NB4 (cell line): ENCODE measurements at regions not wholly inside any gene's neighbourhood (a gene's known extent, or its start where the extent isn't known, plus 50 kb on each side); places are given as distances from the start of the nearest gene placed in this dataset.
"Not testable (repeated sequence)": the region's sequence is repeated elsewhere in the genome, so short reads cannot be mapped to it uniquely, and the experiment has no call there.

Experiments used
- DNase-seq: peaks from one replicate; pipeline ENCODE4 v3.0.0; 2010; ENCODE audit warnings: low read depth
- H3K4me3 ChIP-seq: one replicate; pipeline ENCODE4 v1.5.1; 2011; ENCODE audit warnings: mild to moderate bottlenecking, low read depth, low read length, moderate library complexity
- MYC ChIP-seq: IDR thresholded peaks from 2 replicates; pipeline ENCODE4 v1.6.1; 2011; ENCODE audit warnings: low read depth, low read length
- POLR2A ChIP-seq: IDR thresholded peaks from 2 replicates; pipeline ENCODE4 v1.6.1; 2011; ENCODE audit warnings: mild to moderate bottlenecking; ENCODE audit not compliant: insufficient read length; ENCODE audit errors: extremely low read depth
- TF ChIP-seq, protein P1 (sequence below): IDR thresholded peaks from 2 replicates; pipeline ENCODE4 v1.6.1; 2011; ENCODE audit warnings: low read depth, low read length
- TF ChIP-seq, protein P2 (sequence below): IDR thresholded peaks from one replicate; pipeline ENCODE4 v1.5.1; 2012; ENCODE audit warnings: low read depth, low read length

DNA sequence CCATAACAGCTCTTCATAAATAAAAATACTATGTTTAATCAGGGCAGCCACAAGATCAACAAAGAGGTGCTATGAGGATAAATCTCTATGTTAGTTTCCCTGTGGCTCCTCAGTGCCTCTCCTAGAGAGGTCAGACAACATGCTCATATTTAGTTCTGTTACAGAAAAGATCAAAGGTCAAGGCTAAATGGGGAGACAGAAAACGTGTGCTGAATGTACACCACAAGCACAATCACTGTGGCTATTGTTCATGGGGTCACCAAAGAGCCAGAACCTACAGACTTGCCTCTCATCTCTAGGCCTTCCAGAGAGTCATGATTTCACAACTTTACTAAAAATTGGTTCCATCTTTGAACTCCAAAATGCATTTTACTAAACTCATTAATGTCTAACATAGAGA lies 409.8 kb downstream of the HACE1 start:
- no peak for DNase-seq
- TF ChIP-seq MYC (no peak), POLR2A (no peak)
- TF ChIP-seq, protein P1, sequence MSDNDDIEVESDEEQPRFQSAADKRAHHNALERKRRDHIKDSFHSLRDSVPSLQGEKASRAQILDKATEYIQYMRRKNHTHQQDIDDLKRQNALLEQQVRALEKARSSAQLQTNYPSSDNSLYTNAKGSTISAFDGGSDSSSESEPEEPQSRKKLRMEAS, result no peak
- TF ChIP-seq, protein P2, sequence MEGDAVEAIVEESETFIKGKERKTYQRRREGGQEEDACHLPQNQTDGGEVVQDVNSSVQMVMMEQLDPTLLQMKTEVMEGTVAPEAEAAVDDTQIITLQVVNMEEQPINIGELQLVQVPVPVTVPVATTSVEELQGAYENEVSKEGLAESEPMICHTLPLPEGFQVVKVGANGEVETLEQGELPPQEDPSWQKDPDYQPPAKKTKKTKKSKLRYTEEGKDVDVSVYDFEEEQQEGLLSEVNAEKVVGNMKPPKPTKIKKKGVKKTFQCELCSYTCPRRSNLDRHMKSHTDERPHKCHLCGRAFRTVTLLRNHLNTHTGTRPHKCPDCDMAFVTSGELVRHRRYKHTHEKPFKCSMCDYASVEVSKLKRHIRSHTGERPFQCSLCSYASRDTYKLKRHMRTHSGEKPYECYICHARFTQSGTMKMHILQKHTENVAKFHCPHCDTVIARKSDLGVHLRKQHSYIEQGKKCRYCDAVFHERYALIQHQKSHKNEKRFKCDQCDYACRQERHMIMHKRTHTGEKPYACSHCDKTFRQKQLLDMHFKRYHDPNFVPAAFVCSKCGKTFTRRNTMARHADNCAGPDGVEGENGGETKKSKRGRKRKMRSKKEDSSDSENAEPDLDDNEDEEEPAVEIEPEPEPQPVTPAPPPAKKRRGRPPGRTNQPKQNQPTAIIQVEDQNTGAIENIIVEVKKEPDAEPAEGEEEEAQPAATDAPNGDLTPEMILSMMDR, result no peak
- no peak overlapping the region for H3K4me3 ChIP-seq

DNA sequence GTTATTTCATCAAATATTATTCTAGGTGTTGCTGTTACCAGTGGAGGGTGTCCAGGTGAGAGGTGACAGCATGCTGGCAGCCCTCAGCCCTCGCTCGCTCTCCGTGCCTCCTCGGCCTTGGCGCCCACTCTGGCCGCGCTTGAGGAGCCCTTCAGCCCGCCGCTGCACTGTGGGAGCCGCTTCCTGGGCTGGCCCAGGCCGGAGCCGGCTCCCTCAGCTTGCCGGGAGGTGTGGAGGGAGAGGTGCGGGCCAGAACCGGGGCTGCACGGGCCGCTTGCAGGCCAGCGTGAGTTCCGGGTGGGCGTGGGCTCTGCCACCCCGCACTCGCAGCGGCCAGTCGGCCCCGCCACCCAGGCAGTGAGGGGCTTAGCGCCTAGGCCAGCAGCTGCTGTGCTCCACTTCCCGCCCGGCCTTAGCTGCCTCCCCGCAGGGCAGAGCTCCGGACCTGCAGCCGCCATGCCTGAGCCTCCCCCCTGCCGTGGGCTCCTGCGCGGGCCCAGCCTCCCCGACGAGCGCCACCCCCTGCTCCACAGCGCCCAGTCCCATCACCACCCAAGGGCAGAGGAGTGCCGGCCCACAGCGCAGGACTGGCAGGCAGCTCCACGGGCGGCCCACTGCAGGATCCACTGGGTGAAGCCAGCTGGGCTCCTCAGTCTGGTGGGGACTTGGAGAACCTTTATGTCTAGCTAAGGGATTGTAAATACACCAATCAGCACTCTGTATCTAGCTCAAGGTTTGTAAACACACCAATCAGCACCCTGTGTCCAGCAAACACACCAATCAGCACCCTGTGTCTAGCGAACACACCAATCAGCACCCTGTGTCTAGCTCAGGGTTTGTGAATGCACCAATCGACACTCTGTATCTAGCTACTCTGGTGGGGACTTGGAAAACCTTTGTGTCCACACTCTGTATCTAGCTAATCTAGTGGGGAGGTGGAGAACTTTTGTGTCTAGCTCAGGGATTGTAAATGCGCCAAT lies 413.3 kb downstream of the HACE1 start:
- not testable (repeated sequence) for DNase-seq, H3K4me3 ChIP-seq

DNA sequence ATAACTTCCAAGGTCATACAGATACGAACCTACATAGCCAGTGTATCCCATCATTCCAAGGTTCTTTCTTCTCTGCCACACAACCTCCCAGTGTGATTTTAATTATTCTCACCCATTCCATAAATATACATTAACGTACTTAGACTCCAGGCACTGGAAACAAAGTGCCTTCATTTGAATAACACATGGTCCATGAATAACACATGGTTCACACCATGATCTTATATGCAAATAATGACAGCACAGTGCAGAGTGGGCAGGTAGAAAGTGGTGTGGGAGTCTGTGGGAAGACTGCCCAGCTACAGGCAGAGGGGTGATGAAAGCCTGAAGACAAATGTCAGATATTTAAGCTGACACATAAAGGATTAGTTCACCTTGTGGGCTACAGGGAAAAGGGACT lies 425.2 kb downstream of the HACE1 start:
- no peak for DNase-seq
- TF ChIP-seq MYC (no peak), POLR2A (no peak)
- TF ChIP-seq, protein P1, result peak; percentile 27; the same call in 1 of the 2 replicates
- TF ChIP-seq, protein P2, result no peak
- no peak overlapping the region for H3K4me3 ChIP-seq

DNA sequence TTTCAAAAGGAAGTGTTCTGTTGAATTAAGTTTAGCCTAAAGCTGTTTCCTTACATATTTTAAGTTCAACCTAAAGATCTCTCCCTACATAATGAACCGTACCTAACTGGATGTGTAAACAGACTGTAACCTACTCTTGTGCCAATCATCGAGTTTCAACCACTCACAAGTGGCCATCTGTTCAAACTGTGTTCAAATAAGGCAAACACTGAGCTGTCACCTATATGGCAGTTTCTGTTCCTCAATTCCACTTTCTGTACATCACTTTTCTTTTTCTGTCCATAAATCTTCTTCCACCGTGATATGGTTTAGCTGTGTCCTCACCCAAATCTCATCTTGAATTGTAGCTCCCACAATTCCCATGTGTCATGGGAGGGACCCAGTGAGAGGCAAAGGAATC lies 428.6 kb downstream of the HACE1 start:
- TF ChIP-seq, protein P1, result no peak
- TF ChIP-seq POLR2A (no peak), MYC (no peak)
- TF ChIP-seq, protein P2, result no peak
- no peak overlapping the region for H3K4me3 ChIP-seq
- DNase-seq, result no peak

DNA sequence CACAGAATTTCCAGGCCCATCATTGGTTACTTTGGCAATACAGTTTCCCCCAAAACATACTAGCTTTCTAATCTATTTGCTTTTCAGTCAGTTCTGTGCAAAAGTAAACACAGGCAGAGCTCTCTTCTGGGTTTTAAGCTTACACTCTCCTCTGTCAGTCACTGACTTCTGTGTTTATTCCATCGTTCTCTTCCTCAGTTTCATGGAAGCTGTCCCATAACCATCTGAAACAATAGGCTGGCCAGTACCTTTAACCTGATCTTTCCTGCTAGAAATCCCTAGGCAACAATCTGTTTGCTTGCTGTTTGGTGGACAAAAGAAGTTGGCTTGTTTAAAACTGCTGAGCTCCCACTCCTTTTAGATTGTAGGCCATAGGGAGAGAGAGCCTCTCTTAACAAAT lies 431.5 kb downstream of the HACE1 start:
- DNase-seq, result no peak
- H3K4me3 ChIP-seq, result no peak overlapping the region
- TF ChIP-seq MYC (no peak), POLR2A (no peak)
- TF ChIP-seq, protein P2, result no peak
- TF ChIP-seq, protein P1, result no peak

DNA sequence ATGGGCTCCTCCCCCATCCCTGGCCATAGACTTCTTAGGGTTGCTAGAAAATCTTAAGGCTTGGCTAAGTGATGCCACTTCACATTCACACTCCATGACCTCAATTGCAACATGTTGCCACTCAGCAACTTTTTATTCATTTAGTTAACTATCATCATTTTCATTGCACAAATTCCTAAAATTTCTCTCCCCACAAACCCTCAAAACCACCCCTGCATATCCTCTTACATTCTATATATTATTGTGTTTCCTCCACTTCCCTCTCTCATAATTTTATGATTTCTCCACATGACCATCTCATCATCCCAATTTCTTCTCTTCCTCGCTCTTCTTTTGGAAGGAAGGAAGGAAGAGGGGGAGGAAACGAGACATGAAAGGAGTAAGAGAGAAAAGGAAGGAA lies 436.0 kb downstream of the HACE1 start:
- no peak for DNase-seq
- no peak overlapping the region for H3K4me3 ChIP-seq
- TF ChIP-seq MYC (no peak), POLR2A (no peak)
- TF ChIP-seq, protein P2, result no peak
- TF ChIP-seq, protein P1, result no peak
